MM.1S (cell line): ENCODE measurements at regions not wholly inside any gene's neighbourhood (a gene's known extent, or its start where the extent isn't known, plus 50 kb on each side); places are given as distances from the start of the nearest gene placed in this dataset.

ENCODE experiments used
- DNase-seq: peaks from one replicate; pipeline ENCODE4 v3.0.0-alpha.2; 2015
- H2AFZ ChIP-seq: fragments of 300-600 bp; sonication (generic); 2 replicates; pipeline ENCODE4 v1.6.0; 2016; ENCODE audit warnings: antibody characterized with exemption, low read length
- H3F3A ChIP-seq: fragments of 300-600 bp; sonication (generic); 2 replicates; pipeline ENCODE4 v1.6.1; 2016; ENCODE audit warnings: mild to moderate bottlenecking, antibody characterized with exemption, low read length, moderate library complexity, mixed read lengths; ENCODE audit not compliant: insufficient read depth
- H3K27ac ChIP-seq: fragments of 300-600 bp; sonication (generic); 2 replicates; pipeline ENCODE4 v1.5.1; 2016; ENCODE audit warnings: mild to moderate bottlenecking, low read length
- H3K27me3 ChIP-seq: fragments of 300-600 bp; sonication (generic); replicated peaks from 2 replicates; pipeline ENCODE4 v1.6.0; 2016; ENCODE audit warnings: low read length; ENCODE audit not compliant: insufficient read depth
- H3K36me3 ChIP-seq: fragments of 300-600 bp; sonication (generic); replicated peaks from 2 replicates; pipeline ENCODE4 v1.6.1; 2016; ENCODE audit warnings: mild to moderate bottlenecking, low read length, mixed read lengths; ENCODE audit not compliant: insufficient read depth
- H3K4me1 ChIP-seq: fragments of 300-600 bp; sonication (generic); 2 replicates; pipeline ENCODE4 v1.6.1; 2016; ENCODE audit warnings: low read length, mixed read lengths
- H3K4me2 ChIP-seq: fragments of 300-600 bp; sonication (generic); 2 replicates; pipeline ENCODE4 v1.6.0; 2016; ENCODE audit warnings: low read depth, low read length
- H3K4me3 ChIP-seq: fragments of 300-600 bp; sonication (generic); 2 replicates; pipeline ENCODE4 v1.5.1; 2016; ENCODE audit warnings: low read length, mixed read lengths
- H3K79me2 ChIP-seq: fragments of 300-600 bp; sonication (generic); 2 replicates; pipeline ENCODE4 v1.6.1; 2016; ENCODE audit warnings: mixed run types, low read length, mixed read lengths
- H3K9ac ChIP-seq: fragments of 300-600 bp; sonication (generic); 2 replicates; pipeline ENCODE4 v1.6.1; 2016; ENCODE audit warnings: low read length, mixed read lengths
- H3K9me2 ChIP-seq: fragments of 300-600 bp; sonication (generic); replicated peaks from 2 replicates; pipeline ENCODE4 v1.6.1; 2016; ENCODE audit warnings: mild to moderate bottlenecking, low read length, mixed read lengths; ENCODE audit not compliant: insufficient read depth
- H3K9me3 ChIP-seq: fragments of 300-600 bp; sonication (generic); replicated peaks from 2 replicates; pipeline ENCODE4 v1.6.1; 2016; ENCODE audit warnings: mild to moderate bottlenecking, low read length, mixed read lengths; ENCODE audit not compliant: insufficient read depth
- H4K20me1 ChIP-seq: fragments of 300-600 bp; sonication (generic); 2 replicates; pipeline ENCODE4 v1.6.1; 2016; ENCODE audit warnings: mild to moderate bottlenecking, low read length, moderate library complexity, mixed read lengths; ENCODE audit not compliant: insufficient read depth
- CTCF ChIP-seq: fragments of 300-600 bp; sonication (generic); IDR thresholded peaks from 2 replicates; pipeline ENCODE4 v1.5.1; 2016; ENCODE audit warnings: antibody characterized with exemption, low read length, mixed read lengths
- EZH2 ChIP-seq: fragments of 300-600 bp; sonication (generic); optimal IDR thresholded peaks from 2 replicates; pipeline ENCODE3; 2017; ENCODE audit warnings: low read depth, mild to moderate bottlenecking, antibody characterized with exemption, low read length, mixed read lengths
- EZH2phosphoT487 ChIP-seq: fragments of 300-600 bp; sonication (generic); IDR thresholded peaks from 2 replicates; pipeline ENCODE4 v1.6.1; 2018; ENCODE audit warnings: antibody characterized with exemption, low read length

DNA sequence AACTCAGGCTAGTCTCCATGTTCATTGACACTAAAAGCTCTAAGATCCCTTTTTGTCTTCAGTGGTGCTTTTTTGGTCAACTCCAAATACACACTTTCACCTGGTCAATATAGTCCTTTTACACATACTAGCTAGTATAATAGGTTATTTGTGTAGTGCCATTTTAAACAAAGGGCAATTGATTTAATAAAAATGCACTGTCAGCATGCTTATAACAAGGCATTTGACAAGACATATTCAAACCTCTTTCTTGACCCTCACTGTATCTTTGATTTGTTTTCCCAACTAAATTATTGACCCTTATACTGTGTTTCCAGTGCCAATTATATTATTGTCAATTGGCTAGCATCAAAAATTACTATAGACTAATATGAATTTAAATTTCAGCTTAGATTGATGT, 1117.6 kb upstream of the DDX18 start:
- Histone ChIP-seq H3K27me3 (no peaks in the 10 kb centered on the region), H2AFZ (no peak overlapping the region), H3K9ac (no peak overlapping the region), H3K9me3 (no peaks in the 10 kb centered on the region), H3F3A (no peaks in the 10 kb centered on the region), H3K4me2 (no peak overlapping the region), H3K79me2 (no peaks in the 10 kb centered on the region), H3K4me1 (no peaks in the 10 kb centered on the region), H3K4me3 (no peak overlapping the region), H3K9me2 (no peaks in the 10 kb centered on the region), H4K20me1 (no peaks in the 10 kb centered on the region), H3K36me3 (no peaks in the 10 kb centered on the region), H3K27ac (no peak overlapping the region)
- no peak for TF ChIP-seq CTCF
- no peak for TF ChIP-seq EZH2
- TF ChIP-seq EZH2phosphoT487: no peak
- no peak for DNase-seq

DNA sequence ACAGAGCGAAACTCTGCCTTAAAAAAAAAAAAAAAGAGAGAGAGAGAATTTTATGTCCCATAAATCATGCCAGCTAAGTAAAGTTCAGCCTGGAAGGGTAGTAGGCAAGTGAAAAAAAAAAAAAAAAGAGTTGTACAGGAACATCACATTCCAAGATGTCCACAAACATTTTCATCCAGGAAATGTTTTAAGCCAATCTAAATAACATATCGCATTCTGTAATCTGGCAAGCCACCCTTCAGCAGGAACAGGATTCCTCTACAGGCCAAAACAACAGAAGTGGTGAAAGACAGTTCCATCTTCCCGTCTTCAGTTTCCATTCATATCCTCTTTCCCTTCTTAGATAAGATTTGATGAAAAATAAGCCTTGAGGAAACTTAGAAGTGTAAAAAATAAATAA, 1108.1 kb upstream of the DDX18 start:
- Histone ChIP-seq H3K4me3 (no peak overlapping the region), H2AFZ (no peak overlapping the region), H3K27ac (no peak overlapping the region), H3K79me2 (no peaks in the 10 kb centered on the region), H4K20me1 (no peaks in the 10 kb centered on the region), H3K9me2 (no peaks in the 10 kb centered on the region), H3K36me3 (no peaks in the 10 kb centered on the region), H3F3A (no peaks in the 10 kb centered on the region), H3K27me3 (no peaks in the 10 kb centered on the region), H3K4me2 (no peak overlapping the region), H3K9me3 (no peaks in the 10 kb centered on the region), H3K4me1 (no peaks in the 10 kb centered on the region), H3K9ac (no peak overlapping the region)
- no peak for TF ChIP-seq EZH2
- no peak for TF ChIP-seq CTCF
- no peak for TF ChIP-seq EZH2phosphoT487
- DNase-seq: no peak

- Histone ChIP-seq H3K79me2 (no peaks in the 10 kb centered on the region), H3K9ac (no peak overlapping the region), H3K36me3 (no peaks in the 10 kb centered on the region), H3F3A (no peaks in the 10 kb centered on the region), H4K20me1 (no peaks in the 10 kb centered on the region), H3K4me3 (no peak overlapping the region), H3K27ac (no peak overlapping the region), H3K4me2 (no peak overlapping the region), H3K9me2 (no peaks in the 10 kb centered on the region), H2AFZ (no peak overlapping the region), H3K4me1 (no peaks in the 10 kb centered on the region), H3K9me3 (no peaks in the 10 kb centered on the region), H3K27me3 (no peaks in the 10 kb centered on the region)
- TF ChIP-seq EZH2phosphoT487 (no peak), EZH2 (no peak), CTCF (no peak)
- DNase-seq: no peak
These were observed 1098.5 kb upstream of the DDX18 start for GRCh38 chr2:116716038-116716437.

GRCh38 chr2:116716444-116716843, 1098.0 kb upstream of the DDX18 start:
- no peaks in the 10 kb centered on the region for H3K36me3 ChIP-seq
- no peaks in the 10 kb centered on the region for H3K79me2 ChIP-seq
- no peaks in the 10 kb centered on the region for H3K4me1 ChIP-seq
- no peak overlapping the region for H2AFZ ChIP-seq
- no peaks in the 10 kb centered on the region for H3F3A ChIP-seq
- no peaks in the 10 kb centered on the region for H3K27me3 ChIP-seq
- H3K9me2 ChIP-seq: no peaks in the 10 kb centered on the region
- no peaks in the 10 kb centered on the region for H3K9me3 ChIP-seq
- H3K27ac ChIP-seq: no peak overlapping the region
- DNase-seq: no peak
- H4K20me1 ChIP-seq: no peaks in the 10 kb centered on the region
- H3K4me2 ChIP-seq: no peak overlapping the region
- H3K9ac ChIP-seq: no peak overlapping the region
- no peak overlapping the region for H3K4me3 ChIP-seq
- TF ChIP-seq EZH2 (no peak), EZH2phosphoT487 (no peak), CTCF (no peak)
